GM13977 (cell line): ENCODE measurements at regions not wholly inside any gene's neighbourhood (a gene's known extent, or its start where the extent isn't known, plus 50 kb on each side); places are given as distances from the start of the nearest gene placed in this dataset.

Experiments used
- DNase-seq: peaks from one replicate; pipeline ENCODE4 v3.0.0; 2012; ENCODE audit warnings: low spot score
- CTCF ChIP-seq: IDR thresholded peaks from 2 replicates; pipeline ENCODE4 v1.5.1; 2012; ENCODE audit warnings: mild to moderate bottlenecking, control low read depth; ENCODE audit not compliant: insufficient read depth; ENCODE audit errors: extremely low read depth, missing control alignments
- in situ Hi-C: fragments of 300-500 bp; cut with MboI; formaldehyde crosslinking; loops from one replicate; pipeline ENCODE4 v1.12.0; 2022; ENCODE audit warnings: low sequenced_read_pairs, low pct_unique_long_range_greater_than_20kb, mixed read lengths, inconsistent platforms; ENCODE audit not compliant: unreplicated experiment

- in situ Hi-C loops = no loop called here
- no peak for TF ChIP-seq CTCF
- DNase-seq = no peak
These were observed 90.6 kb downstream of the TNFSF13B start for GRCh38 chr13:108360139-108360538.

- no peak for DNase-seq
- in situ Hi-C loops = no loop called here
- no peak for TF ChIP-seq CTCF
These were observed 92.3 kb downstream of the TNFSF13B start for GRCh38 chr13:108361769-108362168.

- no peak for DNase-seq
- in situ Hi-C loops = no loop called here
- TF ChIP-seq CTCF = no peak
These were observed 94.1 kb downstream of the TNFSF13B start for GRCh38 chr13:108363666-108364065.

- no peak for DNase-seq
- TF ChIP-seq CTCF = no peak
- in situ Hi-C loops = no loop called here
These were observed 95.7 kb downstream of the TNFSF13B start for GRCh38 chr13:108365255-108365654.

GRCh38 chr13:108368250-108368905, 98.9 kb downstream of the TNFSF13B start:
- no peak for DNase-seq
- in situ Hi-C loops = no loop called here
- TF ChIP-seq CTCF = no peak

- no peak for TF ChIP-seq CTCF
- DNase-seq = no peak
- in situ Hi-C loops = no loop called here
These were observed 99.9 kb downstream of the TNFSF13B start for GRCh38 chr13:108369412-108369811.
